ENCODE measurements at regions not wholly inside any gene's neighbourhood (a gene's known extent, or its start where the extent isn't known, plus 50 kb on each side); places are given as distances from the start of the nearest gene placed in this dataset.

GRCh38 chr7:26583094-26583648, 281.2 kb downstream of the SKAP2 start:
- 68 to 74% methylated on average over 4 of the region's 4 CpGs for WGBS, 2 donors
- TF ChIP-seq CTCF (IDR thresholded peaks at IDR 0.05) = no peak
- no peak for TF ChIP-seq EP300 (IDR thresholded peaks at IDR 0.05)
- no peak for TF ChIP-seq POLR2A (IDR thresholded peaks at IDR 0.05)
- no peak overlapping the region for H3K27ac ChIP-seq
- no peaks in the 10 kb centered on the region for H3K9me3 ChIP-seq
- no peak overlapping the region for H3K4me3 ChIP-seq
- no peaks in the 10 kb centered on the region for H3K4me1 ChIP-seq
- no peaks in the 10 kb centered on the region for H3K27me3 ChIP-seq
- H3K36me3 ChIP-seq = no peaks in the 10 kb centered on the region
- DNase-seq (ENCODE audit: low spot score in 2 of 2) = no peak

GRCh38 chr7:26584326-26584725, 280.1 kb downstream of the SKAP2 start:
- Histone ChIP-seq H3K27me3 (no peaks in the 10 kb centered on the region), H3K27ac (no peak overlapping the region), H3K9me3 (no peaks in the 10 kb centered on the region), H3K4me1 (no peaks in the 10 kb centered on the region), H3K36me3 (no peaks in the 10 kb centered on the region), H3K4me3 (no peak overlapping the region)
- TF ChIP-seq CTCF (IDR thresholded peaks at IDR 0.05) (no peak), EP300 (IDR thresholded peaks at IDR 0.05) (no peak), POLR2A (IDR thresholded peaks at IDR 0.05) (no peak)
- WGBS, 2 donors = 63 to 81% methylated on average over 2 of the region's 2 CpGs
- DNase-seq (ENCODE audit: low spot score in 2 of 2) = no peak

GRCh38 chr7:26584987-26585665, 279.3 kb downstream of the SKAP2 start:
- H3K9me3 ChIP-seq = no peaks in the 10 kb centered on the region
- no peaks in the 10 kb centered on the region for H3K27me3 ChIP-seq
- H3K4me3 ChIP-seq = no peak overlapping the region
- H3K4me1 ChIP-seq = no peaks in the 10 kb centered on the region
- no peak for DNase-seq (ENCODE audit: low spot score in 2 of 2)
- WGBS, 2 donors = 48 to 59% methylated on average over 9 of the region's 9 CpGs
- TF ChIP-seq EP300 (IDR thresholded peaks at IDR 0.05) (no peak), CTCF (IDR thresholded peaks at IDR 0.05) (no peak), POLR2A (IDR thresholded peaks at IDR 0.05) (no peak)
- no peak overlapping the region for H3K27ac ChIP-seq
- H3K36me3 ChIP-seq = no peaks in the 10 kb centered on the region

- Histone ChIP-seq H3K9me3 (no peaks in the 10 kb centered on the region), H3K4me3 (no peak overlapping the region), H3K27ac (no peak overlapping the region), H3K36me3 (no peaks in the 10 kb centered on the region), H3K27me3 (no peaks in the 10 kb centered on the region), H3K4me1 (no peaks in the 10 kb centered on the region)
- TF ChIP-seq CTCF (IDR thresholded peaks at IDR 0.05) = no peak
- no peak for TF ChIP-seq POLR2A (IDR thresholded peaks at IDR 0.05)
- TF ChIP-seq EP300 (IDR thresholded peaks at IDR 0.05) = no peak
- no peak for DNase-seq (ENCODE audit: low spot score in 2 of 2)
- WGBS, 2 donors = 66 to 70% methylated on average over 10 of the region's 10 CpGs
These were observed 276.9 kb downstream of the SKAP2 start for GRCh38 chr7:26587536-26587935.

GRCh38 chr7:26588511-26588910, 275.9 kb downstream of the SKAP2 start:
- no peaks in the 10 kb centered on the region for H3K9me3 ChIP-seq
- WGBS, 2 donors = 82 to 100% methylated on average over 1 of the region's 1 CpG

More at GRCh38 chr7:26588511-26588910, 275.9 kb downstream of the SKAP2 start:
- Histone ChIP-seq H3K36me3 (no peaks in the 10 kb centered on the region), H3K4me1 (peaks cover 0 to 4% (median 0%) of the 10 kb centered on the region in 4 donors), H3K27me3 (no peaks in the 10 kb centered on the region), H3K4me3 (no peak overlapping the region), H3K27ac (no peak overlapping the region)
- no peak for TF ChIP-seq EP300 (IDR thresholded peaks at IDR 0.05)
- no peak for TF ChIP-seq POLR2A (IDR thresholded peaks at IDR 0.05)
- no peak for TF ChIP-seq CTCF (IDR thresholded peaks at IDR 0.05)
- DNase-seq (ENCODE audit: low spot score in 2 of 2) = no peak

All from tibial nerve (tissue), 4 donors.